Suprapubic skin (tissue), 3 donors: ENCODE measurements at regions not wholly inside any gene's neighbourhood (a gene's known extent, or its start where the extent isn't known, plus 50 kb on each side); places are given as distances from the start of the nearest gene placed in this dataset.

Experiments
- CTCF ChIP-seq, 2 donors: fragments of 200-600 bp in 1 of 2; fragments of 450-650 bp in 1 of 2; sonication (generic) in 1 of 2; IDR thresholded peaks; one replicate each; pipeline ENCODE4 v1.5.1; 2016 to 2019; ENCODE audit warnings: antibody characterized with exemption in 2 of 2, mild to moderate bottlenecking in 1 of 2, moderate library complexity in 1 of 2
- POLR2A ChIP-seq, 2 donors: fragments of 450-650 bp; IDR thresholded peaks; one replicate each; pipeline ENCODE4 v1.6.1; 2017; ENCODE audit warnings: antibody characterized with exemption in 2 of 2, mild to moderate bottlenecking in 2 of 2, moderate library complexity in 2 of 2

GRCh38 chr21:39073717-39074116 lies 109.5 kb downstream of the PSMG1 start:
- TF ChIP-seq CTCF (IDR thresholded peaks at IDR 0.05) (no peak), POLR2A (IDR thresholded peaks at IDR 0.05) (no peak)
